Epithelial cell of esophagus (primary cell): ENCODE measurements at regions not wholly inside any gene's neighbourhood (a gene's known extent, or its start where the extent isn't known, plus 50 kb on each side); places are given as distances from the start of the nearest gene placed in this dataset.

Experiments used
- DNase-seq: peaks from one replicate; pipeline ENCODE4 v3.0.0; 2010; ENCODE audit warnings: low read depth
- H3K4me3 ChIP-seq: 2 replicates; pipeline ENCODE4 v1.5.1; 2011; ENCODE audit warnings: mild to moderate bottlenecking, low read length, control low read depth
- CTCF ChIP-seq: IDR thresholded peaks from 2 replicates; pipeline ENCODE4 v1.5.1; 2011; ENCODE audit warnings: low read depth, mild to moderate bottlenecking, low read length, control low read depth, inconsistent platforms; ENCODE audit not compliant: insufficient read depth; ENCODE audit errors: missing control alignments

- no peak for TF ChIP-seq CTCF
- no peak for DNase-seq
- H3K4me3 ChIP-seq, result no peak overlapping the region
These were observed 313.4 kb upstream of the MOCS1 start for GRCh38 chr6:40247516-40248115.

DNA sequence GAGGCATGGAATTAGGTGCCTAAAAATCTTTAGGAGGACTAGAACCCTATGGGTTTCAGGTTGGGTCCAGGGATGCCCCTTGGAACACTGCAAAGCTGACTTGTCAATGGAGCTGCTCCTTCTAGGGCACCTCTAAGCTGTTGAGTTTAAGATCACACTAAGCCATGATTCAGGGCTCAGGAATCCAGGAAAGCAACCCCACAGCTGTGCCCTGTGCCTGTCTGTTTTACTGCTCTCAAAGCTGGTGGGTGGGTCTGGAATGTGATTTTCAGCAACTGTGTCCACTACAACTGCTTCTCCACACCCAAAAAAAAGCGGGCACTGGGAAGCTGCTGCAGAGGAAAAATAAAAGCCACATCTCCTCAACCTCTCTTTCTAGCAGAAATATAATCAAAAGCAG, 310.4 kb upstream of the MOCS1 start:
- H3K4me3 ChIP-seq, result no peak overlapping the region
- peak; percentile 25 for DNase-seq
- no peak for TF ChIP-seq CTCF

GRCh38 chr6:40232698-40233097, 298.4 kb upstream of the MOCS1 start:
- no peak for DNase-seq
- H3K4me3 ChIP-seq, result no peak overlapping the region
- no peak for TF ChIP-seq CTCF

DNA sequence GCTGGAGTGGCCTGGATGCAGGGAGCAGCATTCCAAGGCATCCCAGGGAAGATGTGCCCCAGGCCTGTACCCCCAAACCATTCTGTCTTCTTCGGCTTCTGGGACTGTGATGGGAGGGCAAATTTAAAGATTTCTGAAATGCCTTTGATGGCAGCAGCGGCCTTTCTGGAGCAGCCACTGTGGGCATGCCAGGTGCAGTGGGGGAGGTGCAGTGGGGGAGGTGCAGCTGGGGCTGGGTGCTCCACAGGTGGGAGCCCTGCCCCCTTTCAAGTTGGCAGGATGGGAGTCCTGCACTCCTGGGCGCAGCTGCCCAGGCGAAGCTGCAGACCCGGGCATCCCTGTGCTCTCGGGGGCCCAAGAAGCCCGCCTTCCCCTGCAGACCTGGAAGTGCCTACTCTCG, 293.5 kb upstream of the MOCS1 start:
- no peak for TF ChIP-seq CTCF
- DNase-seq, result no peak
- no peak overlapping the region for H3K4me3 ChIP-seq

- TF ChIP-seq CTCF, result no peak
- no peak for DNase-seq
- H3K4me3 ChIP-seq, result no peak overlapping the region
These were observed 288.1 kb upstream of the MOCS1 start for GRCh38 chr6:40222354-40222753.

GRCh38 chr6:40219799-40220198, 285.5 kb upstream of the MOCS1 start:
- no peak for DNase-seq
- no peak for TF ChIP-seq CTCF
- no peak overlapping the region for H3K4me3 ChIP-seq

GRCh38 chr6:40210628-40211056, 276.4 kb upstream of the MOCS1 start:
- H3K4me3 ChIP-seq, result no peak overlapping the region
- no peak for DNase-seq
- no peak for TF ChIP-seq CTCF
